Endothelial cell of umbilical vein (primary cell): ENCODE measurements at regions not wholly inside any gene's neighbourhood (a gene's known extent, or its start where the extent isn't known, plus 50 kb on each side); places are given as distances from the start of the nearest gene placed in this dataset.

Source experiments
- BruUV-seq: library from RNA; stranded (reverse); fragments of 400-500 nt; replicated peaks from 2 replicates; lab custom pipeline; 2021; lab: Mats Ljungman, UMichigan
- CTCF ChIA-PET: fragments of 300-600, 350-600 bp; sonication (Branson Sonifier 250); formaldehyde crosslinking; loops from one replicate; lab custom pipeline; 2021; ENCODE audit warnings: antibody characterized with exemption, inconsistent platforms; lab: Charles Lee
- POLR2A ChIA-PET: fragments of 300-600, 350-600 bp; sonication (Branson Sonifier 250); formaldehyde crosslinking; loops from one replicate; lab custom pipeline; 2021; ENCODE audit warnings: antibody characterized with exemption, inconsistent platforms; lab: Charles Lee
- DNase-seq: peaks from one replicate; pipeline ENCODE4 v3.0.0-alpha.2; 2011; ENCODE audit warnings: low read depth, low spot score
- FAIRE-seq: peaks from 2 replicates; lab custom pipeline; 2011; peaks lifted over from hg19 to GRCh38; lab: Jason Lieb, UNC
- H2AFZ ChIP-seq: 2 replicates; pipeline ENCODE4 v1.6.0; 2012; ENCODE audit warnings: low read depth, low read length, control low read depth, inconsistent platforms
- H3K27ac ChIP-seq: 2 replicates; pipeline ENCODE4 v1.5.1; 2011; ENCODE audit warnings: low read depth, mild to moderate bottlenecking, control low read depth, low read length, moderate library complexity; ENCODE audit not compliant: insufficient read depth
- H3K27me3 ChIP-seq, 2 experiments: 2 replicates each; pipeline versions ENCODE4 v1.6.0 to v1.6.1; 2011; ENCODE audit warnings: low read length in 2 of 2, mixed read lengths in 1 of 2; ENCODE audit not compliant: control insufficient read depth in 2 of 2, insufficient read depth in 2 of 2
- H3K36me3 ChIP-seq, 2 experiments: 2 replicates in 1 of 2; 3 replicates in 1 of 2; pipeline ENCODE4 v1.5.1; 2011; ENCODE audit warnings: low read length in 2 of 2, mild to moderate bottlenecking in 1 of 2, moderate library complexity in 1 of 2; ENCODE audit not compliant: control insufficient read depth in 2 of 2, insufficient read depth in 2 of 2; ENCODE audit errors: extremely low read depth in 1 of 2
- H3K4me1 ChIP-seq: 3 replicates; pipeline ENCODE4 v1.5.1; 2011; ENCODE audit warnings: mild to moderate bottlenecking, low read length; ENCODE audit not compliant: control insufficient read depth, insufficient read depth; ENCODE audit errors: extremely low read depth
- H3K4me2 ChIP-seq: 2 replicates; pipeline ENCODE4 v1.6.1; 2011; ENCODE audit warnings: low read length, control low read depth, mixed read lengths; ENCODE audit not compliant: insufficient read depth
- H3K4me3 ChIP-seq, 3 experiments: fragments of 200-600 bp in 1 of 3; sonication (generic), shearing (Covaris generic) in 1 of 3; replicated peaks in 1 of 3; 2 replicates each; pipeline ENCODE4 v1.5.1; 2011 to 2016; ENCODE audit warnings: control low read depth in 3 of 3, low read length in 3 of 3, mild to moderate bottlenecking in 2 of 3, inconsistent platforms in 1 of 3, low read depth in 1 of 3, moderate library complexity in 1 of 3; ENCODE audit not compliant: insufficient read depth in 1 of 3
- H3K79me2 ChIP-seq: 2 replicates; pipeline ENCODE4 v1.6.0; 2012; ENCODE audit warnings: low read length, inconsistent platforms; ENCODE audit not compliant: control insufficient read depth, insufficient read depth
- H3K9ac ChIP-seq: replicated peaks from 2 replicates; pipeline ENCODE3; 2011; ENCODE audit warnings: low read length, control low read depth; ENCODE audit not compliant: insufficient read depth; ENCODE audit errors: extremely low read depth
- H3K9me1 ChIP-seq: replicated peaks from 3 replicates; pipeline ENCODE4 v1.6.0; 2011; ENCODE audit warnings: mild to moderate bottlenecking, low read length; ENCODE audit not compliant: control insufficient read depth, insufficient read depth; ENCODE audit errors: extremely low read depth
- H3K9me3 ChIP-seq: replicated peaks from 2 replicates; pipeline ENCODE4 v1.5.1; 2012; ENCODE audit warnings: low read length, inconsistent platforms; ENCODE audit not compliant: control insufficient read depth, insufficient read depth
- H4K20me1 ChIP-seq: replicated peaks from 2 replicates; pipeline ENCODE3; 2011; ENCODE audit warnings: mild to moderate bottlenecking, low read length; ENCODE audit not compliant: control insufficient read depth, insufficient read depth; ENCODE audit errors: extremely low read depth
- CTCF ChIP-seq, 2 donors: IDR thresholded peaks; 1 replicate in 1 of 2; 2 replicates in 1 of 2; pipeline ENCODE4 v1.5.1; 2011; ENCODE audit warnings: low read length in 2 of 2, mild to moderate bottlenecking in 2 of 2, moderate library complexity in 2 of 2, control low read depth in 1 of 2, inconsistent platforms in 1 of 2, low read depth in 1 of 2; ENCODE audit not compliant: insufficient read depth in 1 of 2; ENCODE audit errors: extremely low read depth in 1 of 2
- EZH2 ChIP-seq: IDR thresholded peaks from 2 replicates; pipeline ENCODE4 v1.6.1; 2012; ENCODE audit warnings: borderline replicate concordance, low read depth, mild to moderate bottlenecking, moderate library complexity, low read length, inconsistent platforms; ENCODE audit not compliant: severe bottlenecking
- FOS ChIP-seq: IDR thresholded peaks from 2 replicates; pipeline ENCODE4 v1.6.1; 2011; ENCODE audit warnings: mild to moderate bottlenecking, low read length, moderate library complexity, borderline replicate concordance; ENCODE audit not compliant: insufficient read depth
- GATA2 ChIP-seq: IDR thresholded peaks from 2 replicates; pipeline ENCODE4 v1.7.0; 2011; ENCODE audit warnings: low read depth, mild to moderate bottlenecking, moderate library complexity, mixed read lengths, low read length; ENCODE audit not compliant: insufficient read length, insufficient read depth
- JUN ChIP-seq: IDR thresholded peaks from 2 replicates; pipeline ENCODE4 v1.6.1; 2011; ENCODE audit warnings: borderline replicate concordance, low read depth; ENCODE audit not compliant: insufficient read length, insufficient read depth
- MAX ChIP-seq: IDR thresholded peaks from 2 replicates; pipeline ENCODE4 v1.6.1; 2011; ENCODE audit not compliant: insufficient read depth, insufficient read length
- POLR2A ChIP-seq: IDR thresholded peaks from 2 replicates; pipeline ENCODE4 v1.6.1; 2012; ENCODE audit warnings: low read depth, mild to moderate bottlenecking, control low read depth, low read length
- POLR2AphosphoS5 ChIP-seq: IDR thresholded peaks from 2 replicates; pipeline ENCODE4 v1.6.1; 2012; ENCODE audit warnings: low read depth, mild to moderate bottlenecking, control low read depth, low read length, moderate library complexity; ENCODE audit not compliant: insufficient read depth
- dilution Hi-C: fragments of 300-500 bp; cut with MboI; formaldehyde crosslinking; loops from one replicate; pipeline ENCODE4 v1.15.0; 2019; ENCODE audit warnings: low sequenced_read_pairs; ENCODE audit not compliant: extremely low pct_ligation_motif_present
- intact Hi-C: fragments of 100-400 bp; cut with micrococcal nuclease; formaldehyde crosslinking; loops from one replicate; pipeline ENCODE4 v1.10.0; 2022

GRCh38 chr15:69535101-69535638 lies 82.6 kb downstream of the RPLP1 start:
- no peak overlapping the region for H3K4me3 ChIP-seq
- no peaks in the 10 kb centered on the region for H3K79me2 ChIP-seq
- peaks cover 3% of the 10 kb centered on the region for H3K4me1 ChIP-seq
- POLR2A ChIA-PET: no interaction called here
- FAIRE-seq: no peak
- no peaks in the 10 kb centered on the region for H3K9me1 ChIP-seq
- H3K9ac ChIP-seq: no peak overlapping the region
- BruUV-seq: no TSS peak
- no peak for DNase-seq
- H3K27me3 ChIP-seq: peaks cover 0 to 3% of the 10 kb centered on the region in 2 experiments
- no peaks in the 10 kb centered on the region for H4K20me1 ChIP-seq
- no peak overlapping the region for H3K4me2 ChIP-seq
- no peak overlapping the region for H2AFZ ChIP-seq
- intact Hi-C loops: no loop called here
- TF ChIP-seq FOS (no peak), POLR2A (no peak), POLR2AphosphoS5 (no peak), JUN (no peak), MAX (no peak), EZH2 (no peak), CTCF (IDR thresholded peaks at IDR 0.05; ENCODE audit: extremely low read depth in 1 of 2, insufficient read depth in 1 of 2, low read depth in 1 of 2, low read length in 2 of 2) (no peak), GATA2 (no peak)
- H3K36me3 ChIP-seq: no peaks in the 10 kb centered on the region
- CTCF ChIA-PET: interaction anchor here (1.5 kb wide), 1 partner anchor 57 kb away, joined by 3 read pairs; no protein-coding TSS in a partner anchor
- no peaks in the 10 kb centered on the region for H3K9me3 ChIP-seq
- H3K27ac ChIP-seq: no peak overlapping the region
- dilution Hi-C loops: no loop called here
